ENCODE measurements at regions not wholly inside any gene's neighbourhood (a gene's known extent, or its start where the extent isn't known, plus 50 kb on each side); places are given as distances from the start of the nearest gene placed in this dataset.

DNA sequence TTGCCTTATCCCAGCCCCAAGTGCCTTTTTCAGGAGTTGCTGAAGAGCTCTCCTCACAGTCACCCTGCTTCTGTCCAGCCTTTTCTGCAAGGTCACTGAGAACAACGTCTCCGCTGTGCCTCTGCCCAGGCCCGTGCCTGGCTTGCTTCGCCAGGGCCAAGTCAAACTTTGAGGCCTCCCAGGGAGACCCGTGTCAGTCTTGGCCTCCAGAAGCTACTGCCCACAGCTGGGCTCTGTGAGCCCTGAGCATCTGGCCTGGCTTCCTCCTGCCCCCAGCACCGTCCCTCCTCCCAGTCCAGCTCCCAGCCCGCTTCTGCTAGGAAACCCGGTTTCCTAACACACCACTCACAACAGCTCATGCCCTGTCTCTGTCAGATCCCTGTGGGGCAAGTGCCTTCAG is 165.9 kb downstream of the TEX29 start:
- H3K9me3 ChIP-seq, result peaks cover 12% of the 10 kb centered on the region
- no peaks in the 10 kb centered on the region for H3K36me3 ChIP-seq (ENCODE audit: low read depth)
- DNase-seq (no peak), ATAC-seq (no peak)
- no peak overlapping the region for H3K4me3 ChIP-seq
- TF ChIP-seq, protein P1, sequence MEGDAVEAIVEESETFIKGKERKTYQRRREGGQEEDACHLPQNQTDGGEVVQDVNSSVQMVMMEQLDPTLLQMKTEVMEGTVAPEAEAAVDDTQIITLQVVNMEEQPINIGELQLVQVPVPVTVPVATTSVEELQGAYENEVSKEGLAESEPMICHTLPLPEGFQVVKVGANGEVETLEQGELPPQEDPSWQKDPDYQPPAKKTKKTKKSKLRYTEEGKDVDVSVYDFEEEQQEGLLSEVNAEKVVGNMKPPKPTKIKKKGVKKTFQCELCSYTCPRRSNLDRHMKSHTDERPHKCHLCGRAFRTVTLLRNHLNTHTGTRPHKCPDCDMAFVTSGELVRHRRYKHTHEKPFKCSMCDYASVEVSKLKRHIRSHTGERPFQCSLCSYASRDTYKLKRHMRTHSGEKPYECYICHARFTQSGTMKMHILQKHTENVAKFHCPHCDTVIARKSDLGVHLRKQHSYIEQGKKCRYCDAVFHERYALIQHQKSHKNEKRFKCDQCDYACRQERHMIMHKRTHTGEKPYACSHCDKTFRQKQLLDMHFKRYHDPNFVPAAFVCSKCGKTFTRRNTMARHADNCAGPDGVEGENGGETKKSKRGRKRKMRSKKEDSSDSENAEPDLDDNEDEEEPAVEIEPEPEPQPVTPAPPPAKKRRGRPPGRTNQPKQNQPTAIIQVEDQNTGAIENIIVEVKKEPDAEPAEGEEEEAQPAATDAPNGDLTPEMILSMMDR (IDR thresholded peaks at IDR 0.05), result no peak
- intact Hi-C loops (cut with DNase I, micrococcal nuclease), result no loop called here
- H3K4me1 ChIP-seq (ENCODE audit: low read depth), result no peaks in the 10 kb centered on the region

DNA sequence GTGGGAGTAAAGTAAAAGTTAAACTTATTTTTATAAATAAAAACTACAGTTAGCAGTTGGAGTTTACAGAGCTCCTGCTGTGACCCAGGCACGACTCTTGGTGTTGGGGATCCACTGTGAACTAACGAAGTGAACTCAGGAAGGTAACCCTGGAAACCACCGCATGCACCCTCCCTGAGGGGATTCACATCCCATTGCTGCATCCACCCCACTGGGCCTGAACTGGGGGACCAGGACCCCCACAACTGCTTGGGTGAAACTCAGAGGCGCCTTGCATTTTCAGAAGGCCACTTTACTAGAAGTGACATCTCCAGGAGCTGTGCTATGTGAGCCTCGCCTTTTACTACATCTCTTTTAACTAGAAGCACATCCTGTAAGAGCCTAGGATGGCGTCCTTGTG is 166.4 kb downstream of the TEX29 start:
- ATAC-seq (no peak), DNase-seq (no peak)
- H3K4me3 ChIP-seq, result no peak overlapping the region
- no peaks in the 10 kb centered on the region for H3K4me1 ChIP-seq (ENCODE audit: low read depth)
- H3K36me3 ChIP-seq (ENCODE audit: low read depth), result no peaks in the 10 kb centered on the region
- peaks cover 12% of the 10 kb centered on the region for H3K9me3 ChIP-seq
- TF ChIP-seq, protein P1 (IDR thresholded peaks at IDR 0.05), result no peak
- intact Hi-C loops (cut with DNase I, micrococcal nuclease), result no loop called here

- H3K9me3 ChIP-seq, result peaks cover 12% of the 10 kb centered on the region
- intact Hi-C loops (cut with DNase I, micrococcal nuclease), result no loop called here
- no peak overlapping the region for H3K4me3 ChIP-seq
- no peak for DNase-seq
- no peaks in the 10 kb centered on the region for H3K4me1 ChIP-seq (ENCODE audit: low read depth)
- H3K36me3 ChIP-seq (ENCODE audit: low read depth), result no peaks in the 10 kb centered on the region
- TF ChIP-seq, protein P1 (IDR thresholded peaks at IDR 0.05), result no peak
- ATAC-seq, result no peak
Observed at GRCh38 chr13:111488486-111489132, 168.2 kb downstream of the TEX29 start.

GRCh38 chr13:111489301-111489700 is 168.9 kb downstream of the TEX29 start:
- peaks cover 12% of the 10 kb centered on the region for H3K9me3 ChIP-seq
- ATAC-seq, result no peak
- intact Hi-C loops (cut with DNase I, micrococcal nuclease), result no loop called here
- DNase-seq, result no peak
- H3K36me3 ChIP-seq (ENCODE audit: low read depth), result no peaks in the 10 kb centered on the region
- TF ChIP-seq, protein P1 (IDR thresholded peaks at IDR 0.05), result no peak
- no peaks in the 10 kb centered on the region for H3K4me1 ChIP-seq (ENCODE audit: low read depth)
- no peak overlapping the region for H3K4me3 ChIP-seq

- no peak overlapping the region for H3K4me3 ChIP-seq
- DNase-seq (peak in 1 of 3 donors; percentile 7), ATAC-seq (no peak)
- H3K36me3 ChIP-seq (ENCODE audit: low read depth), result no peaks in the 10 kb centered on the region
- H3K9me3 ChIP-seq, result peaks cover 12% of the 10 kb centered on the region
- no peaks in the 10 kb centered on the region for H3K4me1 ChIP-seq (ENCODE audit: low read depth)
- TF ChIP-seq, protein P1 (IDR thresholded peaks at IDR 0.05), result no peak
- intact Hi-C loops (cut with DNase I, micrococcal nuclease), result no loop called here
Observed at GRCh38 chr13:111490611-111491010, 170.2 kb downstream of the TEX29 start.

- DNase-seq (peak in 1 of 3 donors; percentile 16), ATAC-seq (no peak)
- Histone ChIP-seq H3K4me3 (no peak overlapping the region), H3K9me3 (peaks cover 12% of the 10 kb centered on the region), H3K4me1 (ENCODE audit: low read depth) (no peaks in the 10 kb centered on the region), H3K36me3 (ENCODE audit: low read depth) (no peaks in the 10 kb centered on the region)
- TF ChIP-seq, protein P1 (IDR thresholded peaks at IDR 0.05), result no peak
- intact Hi-C loops (cut with DNase I, micrococcal nuclease), result no loop called here
Observed at GRCh38 chr13:111491021-111491420, 170.6 kb downstream of the TEX29 start.

Measured in mucosa of descending colon (tissue), 3 donors.